Stromal cell of bone marrow (primary cell): ENCODE measurements at regions not wholly inside any gene's neighbourhood (a gene's known extent, or its start where the extent isn't known, plus 50 kb on each side); places are given as distances from the start of the nearest gene placed in this dataset.
"Not testable (repeated sequence)": the region's sequence is repeated elsewhere in the genome, so short reads cannot be mapped to it uniquely, and the experiment has no call there.

Experiments used
- DNase-seq: peaks from one replicate; pipeline ENCODE4 v3.0.0-alpha.2; 2012; ENCODE audit warnings: low read depth

DNA sequence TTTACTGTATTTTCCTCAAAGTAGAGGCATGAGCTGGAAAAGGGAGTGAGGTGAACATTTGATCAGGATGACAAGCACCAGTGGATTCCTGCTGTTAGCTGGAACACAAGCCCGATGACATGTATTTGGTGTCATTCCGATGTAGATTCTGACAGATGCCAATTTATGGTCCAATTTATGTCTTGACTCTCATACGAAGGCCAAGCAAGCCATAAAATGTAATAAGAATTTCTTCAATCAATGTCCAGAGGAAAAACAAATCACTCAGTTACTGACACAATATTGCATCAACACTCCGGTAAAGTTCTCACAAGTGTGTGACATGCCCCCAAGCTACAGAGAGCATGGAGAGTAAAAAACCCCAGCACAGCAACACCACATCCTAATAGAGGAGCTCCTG lies 138.3 kb upstream of the ZNF521 start:
- no peak for DNase-seq

DNA sequence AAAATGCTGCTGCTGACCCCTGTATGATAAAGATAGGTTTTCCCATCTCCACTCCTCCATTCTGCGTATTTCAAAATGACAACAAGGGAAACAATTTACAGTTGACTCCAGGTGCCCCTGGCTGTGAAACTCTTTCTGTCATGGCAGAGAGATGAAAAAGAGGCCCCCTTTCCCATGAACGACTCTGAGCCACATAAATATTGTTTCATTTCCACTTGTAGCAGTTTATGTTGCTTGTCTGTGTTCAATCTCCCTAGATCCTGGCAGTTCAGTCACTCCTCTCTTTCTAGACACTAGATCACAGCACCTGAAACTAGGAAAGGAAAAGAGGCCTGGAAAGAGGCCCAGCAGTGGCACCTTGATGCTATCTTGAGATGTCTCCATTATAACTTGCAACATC lies 121.0 kb upstream of the ZNF521 start:
- DNase-seq = no peak

GRCh38 chr18:25470756-25471524 lies 119.0 kb upstream of the ZNF521 start:
- not testable (repeated sequence) for DNase-seq

GRCh38 chr18:25470062-25470461 lies 118.1 kb upstream of the ZNF521 start:
- DNase-seq = no peak

GRCh38 chr18:25469489-25469888 lies 117.5 kb upstream of the ZNF521 start:
- no peak for DNase-seq

- DNase-seq = no peak
Observed at GRCh38 chr18:25467226-25467987, 115.4 kb upstream of the ZNF521 start.

DNA sequence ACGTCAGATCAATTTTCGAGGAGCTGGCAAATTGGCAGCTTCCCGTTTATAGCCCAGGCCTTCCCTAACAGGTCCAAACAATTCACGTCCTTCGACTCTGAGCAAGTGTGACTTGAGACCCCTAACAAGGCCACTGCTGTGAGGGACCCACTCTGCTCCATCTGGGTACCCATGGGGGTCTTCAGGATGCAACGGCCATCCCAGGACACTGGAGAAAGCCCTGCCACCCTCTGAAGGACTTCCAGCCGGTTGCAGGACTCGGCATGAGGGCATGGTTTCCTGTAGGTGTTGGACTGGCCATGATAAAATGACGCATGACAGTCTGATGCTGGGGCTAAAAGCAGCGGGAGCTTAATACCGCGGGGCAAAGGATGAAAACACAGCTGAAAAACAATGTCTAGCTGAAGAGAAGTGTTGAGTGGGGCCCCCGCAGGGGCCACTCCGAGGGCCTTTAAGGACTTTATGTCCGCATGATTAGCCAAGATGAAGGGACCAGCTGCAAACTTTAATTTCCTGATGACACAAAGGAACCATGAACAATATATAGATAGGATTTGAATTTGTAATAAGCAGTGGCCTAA lies 113.3 kb upstream of the ZNF521 start:
- no peak for DNase-seq

GRCh38 chr18:25464227-25464626 lies 112.3 kb upstream of the ZNF521 start:
- no peak for DNase-seq

GRCh38 chr18:25463726-25464125 lies 111.8 kb upstream of the ZNF521 start:
- DNase-seq = no peak

DNA sequence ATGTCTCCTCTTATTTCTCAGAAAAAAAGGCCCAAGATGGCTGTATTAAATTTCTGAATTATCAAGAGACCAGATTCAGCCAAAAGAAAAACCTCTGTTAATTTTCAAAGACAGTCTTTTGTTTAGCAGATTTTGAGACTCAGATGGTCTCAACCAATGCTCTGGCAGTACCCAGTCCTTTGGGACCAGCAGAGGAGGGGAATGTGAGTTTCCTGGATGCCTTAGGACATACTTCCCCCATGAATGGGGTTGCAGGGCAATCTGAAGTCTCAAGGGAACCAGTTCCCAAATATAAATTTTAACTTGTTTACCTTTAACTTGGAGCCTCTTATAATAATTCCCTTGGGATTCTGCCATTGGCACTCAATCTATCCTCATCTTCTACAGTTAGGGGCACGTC lies 107.8 kb upstream of the ZNF521 start:
- DNase-seq = no peak

DNA sequence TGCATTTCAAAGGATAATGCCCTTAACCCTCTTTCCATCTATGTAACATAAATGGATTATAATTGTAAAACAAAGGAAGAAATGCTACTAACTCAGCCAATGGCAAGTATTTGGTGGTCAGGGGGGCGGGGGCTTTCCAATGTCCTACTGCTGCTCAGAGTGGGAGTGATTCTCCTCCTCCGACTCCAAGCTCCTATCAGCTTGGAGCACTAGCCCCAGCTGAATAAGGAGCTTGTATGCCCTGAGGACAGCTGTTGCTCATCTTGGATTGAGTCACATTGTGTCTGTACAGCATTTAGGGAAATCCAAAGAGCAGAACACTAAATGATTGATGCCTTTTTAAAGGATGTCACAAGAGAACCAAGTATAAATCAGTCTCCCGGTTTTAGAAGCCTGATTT lies 105.6 kb upstream of the ZNF521 start:
- no peak for DNase-seq

DNA sequence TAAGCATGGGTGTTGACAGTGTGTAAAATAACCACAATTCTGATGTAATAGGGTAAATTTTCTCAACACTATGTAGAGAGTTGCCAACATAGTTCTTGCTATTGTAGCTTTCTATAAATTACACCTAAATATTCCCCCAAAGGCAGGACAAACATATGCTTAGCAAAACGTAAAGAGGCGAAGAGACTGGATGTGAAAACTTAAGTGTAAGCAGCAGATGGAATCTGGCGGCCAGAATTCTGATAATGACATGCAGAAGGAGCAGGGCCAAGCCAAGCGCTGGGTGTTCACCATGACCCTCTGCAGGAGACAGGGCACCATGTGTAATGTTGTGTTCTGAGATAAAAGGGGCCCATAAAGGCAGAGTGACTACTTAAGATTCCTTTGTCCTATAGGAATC lies 105.2 kb upstream of the ZNF521 start:
- no peak for DNase-seq

DNA sequence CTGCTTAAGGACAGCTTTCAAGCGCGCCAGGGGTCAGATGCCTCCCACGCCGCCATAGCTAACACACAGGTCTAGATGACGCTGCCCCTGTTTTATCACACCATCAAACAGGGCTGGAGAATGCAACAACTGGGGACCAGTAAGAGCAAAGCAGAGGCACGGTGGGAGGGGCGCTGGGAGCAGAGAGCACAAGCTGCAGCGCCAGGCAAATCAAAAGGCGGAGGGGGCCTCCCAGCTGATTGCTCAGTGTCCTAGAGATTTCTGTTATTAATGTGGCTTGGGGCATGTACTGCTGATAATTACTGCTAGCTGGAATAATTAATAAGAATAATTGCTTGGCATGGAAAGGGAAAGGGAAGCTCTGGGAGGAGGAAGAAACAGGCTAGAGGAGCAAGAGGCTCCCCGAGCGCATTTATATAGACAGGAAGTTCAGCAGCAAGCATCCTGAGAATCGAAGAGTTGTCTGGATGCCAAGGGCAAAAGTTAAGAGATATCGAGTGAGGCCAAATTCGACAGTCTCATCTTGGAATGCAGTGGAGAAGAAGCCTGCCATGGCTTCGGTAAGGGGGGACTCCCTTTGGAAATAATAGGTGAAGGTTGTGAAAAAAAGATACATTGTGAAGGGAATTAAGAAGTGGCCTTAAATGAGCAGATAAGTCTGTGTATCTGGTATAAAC lies 104.5 kb upstream of the ZNF521 start:
- DNase-seq = no peak

DNA sequence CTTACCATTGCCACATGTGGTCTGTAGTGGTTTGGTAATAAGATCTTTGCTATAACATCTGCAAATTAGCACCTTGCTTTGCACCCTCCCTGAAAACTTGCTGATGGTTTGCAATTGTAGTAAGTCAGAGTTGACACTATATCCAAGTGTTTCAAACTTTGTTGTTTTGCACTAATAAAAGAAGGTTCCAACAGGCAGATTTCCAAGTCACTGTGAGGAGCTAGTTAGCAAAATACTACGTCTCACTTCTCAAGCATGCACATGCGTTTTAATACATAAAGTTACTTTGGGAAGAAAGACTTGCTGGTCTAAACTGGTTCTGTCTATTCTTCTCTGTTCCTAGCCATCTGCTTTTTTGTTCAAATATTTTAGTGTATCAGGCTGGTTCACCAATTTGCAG lies 103.7 kb upstream of the ZNF521 start:
- DNase-seq = no peak

DNA sequence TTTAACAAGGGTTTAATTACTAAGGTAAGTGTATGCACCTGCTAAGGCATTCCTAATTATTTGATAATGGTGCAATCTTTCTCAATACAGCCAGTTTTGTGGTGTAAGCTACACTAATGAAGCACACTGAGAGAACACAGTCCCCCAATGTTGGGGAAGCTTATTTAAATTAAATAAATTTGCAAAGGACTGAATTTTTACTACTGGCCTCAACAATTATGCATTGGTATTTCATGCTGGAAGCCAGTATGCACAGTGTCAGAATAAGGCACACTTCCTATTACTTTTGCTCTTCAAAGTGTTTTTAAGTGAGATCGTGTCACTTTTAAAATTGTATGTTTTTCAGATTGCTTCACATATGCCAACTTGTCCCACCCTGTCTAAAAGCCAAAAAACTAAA lies 103.2 kb upstream of the ZNF521 start:
- DNase-seq = no peak

GRCh38 chr18:25454730-25455129 lies 102.8 kb upstream of the ZNF521 start:
- DNase-seq = no peak

DNA sequence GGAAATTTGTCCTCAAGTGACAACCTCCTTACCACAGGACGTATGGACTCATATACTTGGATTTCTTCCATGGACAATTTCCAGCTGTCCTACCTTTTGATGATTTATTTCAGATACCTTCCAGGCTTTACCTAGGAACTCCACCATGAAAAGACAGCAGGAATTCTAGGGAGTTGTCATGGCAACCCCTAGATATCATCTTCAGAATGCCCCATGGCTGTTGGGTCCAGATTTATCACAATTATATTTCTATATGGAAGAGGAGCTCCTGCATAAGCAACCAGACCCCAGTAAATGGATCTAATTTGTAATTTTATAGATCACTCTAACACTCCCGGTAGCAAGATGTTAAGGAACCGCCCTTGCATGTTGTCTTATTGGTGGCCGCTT lies 102.3 kb upstream of the ZNF521 start:
- no peak for DNase-seq

GRCh38 chr18:25453556-25454269 lies 101.7 kb upstream of the ZNF521 start:
- no peak for DNase-seq

- no peak for DNase-seq
Observed at GRCh38 chr18:25451077-25451658, 99.2 kb upstream of the ZNF521 start.

DNA sequence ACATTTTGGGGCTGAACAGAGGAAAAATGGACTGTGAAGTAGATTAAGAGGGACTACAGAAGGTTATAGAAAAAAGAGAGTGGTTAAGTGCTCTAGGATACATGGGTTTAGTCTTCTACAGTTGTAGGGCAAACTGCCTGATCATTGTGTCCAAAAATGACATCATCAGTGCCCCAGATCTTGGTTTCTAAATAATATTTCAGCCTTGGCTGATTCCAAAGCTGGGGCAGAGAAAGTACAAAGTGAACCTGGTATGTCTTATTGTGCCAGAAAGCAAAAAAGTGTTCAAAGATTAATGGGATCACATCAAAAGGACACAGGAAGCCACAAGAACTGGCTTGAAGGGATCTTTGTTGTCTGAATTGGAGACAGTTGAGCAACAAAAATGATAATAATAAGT lies 97.1 kb upstream of the ZNF521 start:
- no peak for DNase-seq

DNA sequence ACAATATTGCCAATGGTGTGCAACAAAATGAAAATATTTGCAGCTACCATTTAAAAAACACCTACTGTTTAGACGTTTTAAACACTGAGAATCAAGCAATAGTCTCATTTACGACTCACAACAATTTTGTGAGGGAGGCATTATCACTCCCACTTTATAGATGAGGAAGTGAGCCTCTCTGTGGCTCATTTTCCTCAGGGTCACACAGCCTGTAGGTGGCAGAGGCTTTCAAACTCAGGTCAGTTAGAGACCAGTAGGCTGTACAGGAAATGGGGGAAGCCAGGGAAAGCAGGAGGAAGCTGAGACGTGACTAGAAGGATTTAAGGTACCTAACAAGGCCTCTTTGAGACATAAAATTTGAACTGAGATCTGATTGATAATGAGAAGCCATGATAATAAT lies 95.0 kb upstream of the ZNF521 start:
- no peak for DNase-seq

GRCh38 chr18:25445430-25445829 lies 93.5 kb upstream of the ZNF521 start:
- DNase-seq = no peak
